Osteocyte (in vitro differentiated cells): ENCODE measurements at regions not wholly inside any gene's neighbourhood (a gene's known extent, or its start where the extent isn't known, plus 50 kb on each side); places are given as distances from the start of the nearest gene placed in this dataset.

Source experiments
- DNase-seq: peaks from one replicate; pipeline ENCODE4 v3.0.0; 2021; ENCODE audit warnings: mixed read lengths; ENCODE audit not compliant: unreplicated experiment; ENCODE audit errors: extremely low spot score
- H3K27ac Mint-ChIP-seq: one replicate; pipeline ENCODE4 v1.8.0; 2021; ENCODE audit warnings: mild to moderate bottlenecking, mixed read lengths; ENCODE audit not compliant: unreplicated experiment
- H3K27me3 Mint-ChIP-seq: one replicate; pipeline ENCODE4 v1.8.0; 2021; ENCODE audit warnings: mixed read lengths; ENCODE audit not compliant: unreplicated experiment
- H3K36me3 Mint-ChIP-seq: one replicate; pipeline ENCODE4 v1.8.0; 2021; ENCODE audit warnings: mixed read lengths; ENCODE audit not compliant: unreplicated experiment
- H3K4me1 Mint-ChIP-seq: one replicate; pipeline ENCODE4 v1.8.0; 2021; ENCODE audit warnings: mixed read lengths; ENCODE audit not compliant: unreplicated experiment
- H3K4me3 Mint-ChIP-seq: one replicate; pipeline ENCODE4 v1.8.0; 2021; ENCODE audit warnings: mild to moderate bottlenecking, moderate library complexity, mixed read lengths; ENCODE audit not compliant: unreplicated experiment
- H3K9me3 Mint-ChIP-seq: one replicate; pipeline ENCODE4 v1.8.0; 2021; ENCODE audit warnings: mixed read lengths; ENCODE audit not compliant: unreplicated experiment
- TF ChIP-seq, protein P1 (sequence below): fragments of 200-600 bp; sonication (generic); IDR thresholded peaks from 2 replicates; pipeline ENCODE4 v1.5.0; 2021; ENCODE audit warnings: antibody characterized with exemption, mild to moderate bottlenecking, moderate library complexity

DNA sequence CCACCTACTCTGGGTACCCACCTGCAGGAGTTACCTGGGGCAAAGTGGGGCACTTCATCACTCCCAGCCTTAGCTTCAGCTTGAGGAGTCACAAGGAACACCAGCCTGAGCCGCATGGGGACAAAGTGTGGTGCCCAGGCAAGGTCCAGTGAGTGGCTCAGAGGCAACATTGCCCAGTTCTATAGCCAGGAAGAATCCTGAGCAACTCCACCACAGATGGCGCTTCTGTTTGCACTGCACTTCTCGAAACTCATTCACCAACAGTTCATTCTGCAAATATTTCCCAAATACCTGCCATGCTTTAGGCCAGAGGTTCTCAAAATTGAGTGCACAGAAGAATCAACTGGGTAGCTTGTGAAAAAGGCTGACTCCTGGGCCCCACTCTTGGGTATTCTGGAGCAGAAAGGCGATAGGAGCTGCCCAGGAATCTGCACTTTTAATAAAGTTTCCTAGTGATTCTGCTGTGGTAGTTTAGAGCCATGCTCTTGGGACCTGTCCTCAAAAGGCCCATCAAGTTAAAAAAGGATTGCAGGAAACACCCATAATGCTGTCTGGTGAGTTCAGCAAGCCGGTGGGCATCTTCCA, 83.1 kb downstream of the VEGFA start:
- TF ChIP-seq, protein P1, sequence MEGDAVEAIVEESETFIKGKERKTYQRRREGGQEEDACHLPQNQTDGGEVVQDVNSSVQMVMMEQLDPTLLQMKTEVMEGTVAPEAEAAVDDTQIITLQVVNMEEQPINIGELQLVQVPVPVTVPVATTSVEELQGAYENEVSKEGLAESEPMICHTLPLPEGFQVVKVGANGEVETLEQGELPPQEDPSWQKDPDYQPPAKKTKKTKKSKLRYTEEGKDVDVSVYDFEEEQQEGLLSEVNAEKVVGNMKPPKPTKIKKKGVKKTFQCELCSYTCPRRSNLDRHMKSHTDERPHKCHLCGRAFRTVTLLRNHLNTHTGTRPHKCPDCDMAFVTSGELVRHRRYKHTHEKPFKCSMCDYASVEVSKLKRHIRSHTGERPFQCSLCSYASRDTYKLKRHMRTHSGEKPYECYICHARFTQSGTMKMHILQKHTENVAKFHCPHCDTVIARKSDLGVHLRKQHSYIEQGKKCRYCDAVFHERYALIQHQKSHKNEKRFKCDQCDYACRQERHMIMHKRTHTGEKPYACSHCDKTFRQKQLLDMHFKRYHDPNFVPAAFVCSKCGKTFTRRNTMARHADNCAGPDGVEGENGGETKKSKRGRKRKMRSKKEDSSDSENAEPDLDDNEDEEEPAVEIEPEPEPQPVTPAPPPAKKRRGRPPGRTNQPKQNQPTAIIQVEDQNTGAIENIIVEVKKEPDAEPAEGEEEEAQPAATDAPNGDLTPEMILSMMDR = no peak
- Mint-ChIP-seq H3K4me3 (no peak overlapping the region), H3K4me1 (peaks cover 36% of the 10 kb centered on the region), H3K27me3 (no peaks in the 10 kb centered on the region), H3K27ac (no peak overlapping the region), H3K36me3 (no peaks in the 10 kb centered on the region), H3K9me3 (no peaks in the 10 kb centered on the region)
- no peak for DNase-seq

DNA sequence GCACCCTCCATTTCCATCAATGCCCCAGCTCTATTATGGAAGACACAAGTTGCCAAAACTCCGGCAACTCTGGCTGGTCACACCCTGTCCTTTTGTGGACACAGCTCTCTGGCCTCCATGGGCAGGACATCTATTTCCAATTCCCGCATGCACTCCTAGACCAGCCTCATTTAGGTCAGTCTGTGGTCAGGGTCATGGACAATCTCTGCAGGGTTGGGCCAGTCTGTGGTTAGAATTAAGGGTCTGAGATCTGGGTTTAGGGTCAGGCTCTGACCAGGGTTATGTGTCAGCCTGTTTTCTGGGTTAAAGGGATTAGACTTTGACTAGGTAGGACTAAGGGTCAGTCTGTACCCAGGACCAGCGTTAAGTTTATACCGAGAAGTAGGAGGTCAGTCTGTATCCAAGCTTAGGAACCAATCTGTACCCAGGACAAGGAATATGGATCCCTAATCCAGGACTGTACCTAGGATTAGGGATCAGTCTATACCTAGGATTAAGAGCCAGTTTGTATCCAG, 82.4 kb downstream of the VEGFA start:
- Mint-ChIP-seq H3K36me3 (no peaks in the 10 kb centered on the region), H3K4me1 (peaks cover 36% of the 10 kb centered on the region), H3K27ac (no peak overlapping the region), H3K27me3 (peaks cover 4% of the 10 kb centered on the region), H3K4me3 (no peak overlapping the region), H3K9me3 (no peaks in the 10 kb centered on the region)
- TF ChIP-seq, protein P1 = no peak
- no peak for DNase-seq

DNA sequence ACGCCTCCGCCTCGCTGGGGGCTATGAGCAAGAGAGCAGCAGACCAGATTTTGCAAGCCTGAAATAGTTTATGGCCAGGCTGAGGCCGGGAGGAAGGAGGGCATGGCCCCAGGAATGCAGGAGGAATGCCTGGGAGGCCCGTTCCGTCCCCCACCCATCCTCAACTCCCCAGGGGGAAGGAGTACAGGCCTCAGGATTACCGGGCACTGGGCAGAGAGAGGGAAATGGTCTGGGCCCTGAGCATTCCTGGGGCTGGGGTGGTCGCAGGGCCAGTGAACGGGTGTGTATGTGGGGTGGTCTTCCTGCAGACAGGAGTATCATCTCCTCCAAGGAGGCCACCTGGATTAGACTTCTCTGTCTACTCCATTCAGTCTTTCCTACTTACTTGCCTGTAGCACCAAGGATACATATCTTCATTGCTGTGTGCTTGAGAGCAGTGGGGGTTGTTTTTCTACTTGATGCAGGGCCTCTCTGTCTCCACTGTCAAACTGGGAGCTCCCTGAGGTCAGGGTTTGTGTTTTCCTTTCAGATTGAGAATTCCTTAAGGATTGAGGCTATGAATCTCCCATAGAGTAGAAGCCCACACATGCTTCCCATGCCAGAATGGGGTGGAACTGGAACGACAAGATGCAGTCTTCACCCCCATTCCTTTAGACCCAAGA, 81.3 kb downstream of the VEGFA start:
- Mint-ChIP-seq H3K27me3 (peaks cover 12% of the 10 kb centered on the region), H3K4me1 (peaks cover 36% of the 10 kb centered on the region), H3K36me3 (no peaks in the 10 kb centered on the region), H3K4me3 (no peak overlapping the region), H3K9me3 (no peaks in the 10 kb centered on the region), H3K27ac (peak overlapping the region; percentile 60)
- TF ChIP-seq, protein P1 = no peak
- no peak for DNase-seq

DNA sequence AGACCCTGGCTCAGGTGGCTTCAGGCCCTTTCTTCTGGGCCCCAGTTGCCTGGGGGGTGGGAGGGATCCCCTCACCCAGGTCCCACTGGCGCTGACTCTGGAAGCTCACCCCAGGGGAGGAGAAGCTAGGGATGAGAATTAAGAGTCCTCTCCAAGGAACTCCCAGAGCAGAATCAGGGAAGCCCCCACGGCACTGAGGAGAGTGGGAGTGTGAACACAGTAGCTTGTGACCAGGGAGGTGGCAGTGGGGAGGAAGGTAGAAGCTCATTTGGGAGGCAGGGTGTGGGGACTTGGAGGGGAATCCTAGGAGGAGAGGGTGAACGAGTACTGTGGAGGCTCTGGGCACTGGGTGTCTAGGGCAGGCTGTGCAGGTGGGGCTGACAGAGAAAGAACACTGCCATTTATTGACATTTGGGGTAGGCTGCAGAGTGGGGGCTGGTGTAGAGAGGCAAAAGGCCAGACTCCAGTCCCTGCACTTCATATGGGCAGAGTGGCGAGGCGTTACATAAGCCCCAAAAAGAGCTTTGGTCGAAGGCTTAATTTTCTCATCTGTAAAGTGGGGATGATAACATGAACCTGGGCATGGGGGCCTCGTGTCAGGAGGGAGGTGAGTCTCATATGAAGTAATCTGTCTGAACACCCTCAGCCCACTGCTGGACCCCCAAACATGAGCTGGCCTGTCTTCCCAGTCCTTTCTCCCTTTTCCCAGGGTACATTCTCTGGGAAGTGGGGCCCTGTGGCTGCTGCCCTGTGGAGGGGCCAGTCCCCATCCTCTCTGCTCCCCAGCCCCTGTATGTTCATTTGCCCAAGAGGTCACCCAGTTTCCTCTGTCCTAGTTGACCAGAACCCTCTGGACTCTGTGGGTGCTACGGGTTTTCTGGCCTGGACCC, 80.5 kb downstream of the VEGFA start:
- H3K4me1 Mint-ChIP-seq = peaks cover 36% of the 10 kb centered on the region
- TF ChIP-seq, protein P1 = no peak
- no peaks in the 10 kb centered on the region for H3K9me3 Mint-ChIP-seq
- H3K27me3 Mint-ChIP-seq = peaks cover 12% of the 10 kb centered on the region
- peak overlapping the region; percentile 60 for H3K27ac Mint-ChIP-seq
- DNase-seq = no peak
- H3K4me3 Mint-ChIP-seq = no peak overlapping the region
- no peaks in the 10 kb centered on the region for H3K36me3 Mint-ChIP-seq

GRCh38 chr6:43849844-43850243, 79.8 kb downstream of the VEGFA start:
- Mint-ChIP-seq H3K4me3 (no peak overlapping the region), H3K36me3 (no peaks in the 10 kb centered on the region), H3K4me1 (peaks cover 36% of the 10 kb centered on the region), H3K9me3 (no peaks in the 10 kb centered on the region), H3K27me3 (peaks cover 18% of the 10 kb centered on the region), H3K27ac (no peak overlapping the region)
- TF ChIP-seq, protein P1 = no peak
- no peak for DNase-seq
